HG03066 (cell line): ENCODE measurements at regions not wholly inside any gene's neighbourhood (a gene's known extent, or its start where the extent isn't known, plus 50 kb on each side); places are given as distances from the start of the nearest gene placed in this dataset.

Experiments used
- ATAC-seq: cut with Tn5 transposase; IDR thresholded peaks from one replicate; pipeline ENCODE4 v1.9.1; 2021; ENCODE audit warnings: low read depth; ENCODE audit not compliant: unreplicated experiment

DNA sequence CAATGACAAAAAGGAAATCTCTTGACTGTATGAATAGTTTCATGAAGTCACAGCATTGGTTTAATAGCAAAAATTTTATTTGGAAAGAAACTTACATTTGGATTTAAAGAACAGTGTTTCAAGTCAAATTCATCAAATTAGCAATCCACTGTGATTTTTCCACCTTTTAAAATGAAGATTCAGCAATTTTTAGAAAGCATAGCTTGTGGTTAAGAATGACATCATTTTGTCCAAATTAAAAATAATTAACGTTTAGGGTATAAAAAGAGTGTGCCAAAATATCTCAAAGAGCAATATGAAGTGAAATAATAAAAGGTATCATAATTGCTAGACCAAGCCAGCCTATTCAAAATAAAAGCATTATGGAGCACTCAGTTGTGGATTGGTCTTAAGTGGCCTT, 114.6 kb downstream of the PAX1 start:
- no peak for ATAC-seq

GRCh38 chr20:21812379-21812778, 106.9 kb downstream of the PAX1 start:
- ATAC-seq: no peak

GRCh38 chr20:21809961-21810523, 104.6 kb downstream of the PAX1 start:
- no peak for ATAC-seq

GRCh38 chr20:21808863-21809664, 103.6 kb downstream of the PAX1 start:
- no peak for ATAC-seq

DNA sequence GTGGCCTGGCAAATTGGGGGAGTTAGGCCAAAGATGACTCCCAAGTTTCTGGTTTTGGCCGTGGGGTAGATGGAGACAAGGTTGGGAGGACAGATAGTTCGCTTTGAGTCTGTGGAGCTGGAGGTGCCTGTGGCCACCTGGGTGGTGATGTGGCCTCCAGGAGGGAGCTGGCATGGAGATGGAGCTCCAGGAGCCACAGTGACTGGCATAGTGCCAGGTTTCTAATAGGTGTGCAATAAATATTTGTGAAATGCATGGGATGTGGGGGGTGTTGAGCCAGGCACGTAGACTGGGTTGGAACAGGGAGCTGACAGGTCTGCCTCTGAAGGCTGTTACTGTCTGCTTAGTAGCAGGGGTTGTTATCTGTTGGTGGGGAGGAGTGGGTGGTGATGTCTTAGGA, 102.7 kb downstream of the PAX1 start:
- no peak for ATAC-seq

GRCh38 chr20:21804802-21805201, 99.3 kb downstream of the PAX1 start:
- no peak for ATAC-seq

- ATAC-seq: no peak
These were observed 95.7 kb downstream of the PAX1 start for GRCh38 chr20:21801193-21801592.

DNA sequence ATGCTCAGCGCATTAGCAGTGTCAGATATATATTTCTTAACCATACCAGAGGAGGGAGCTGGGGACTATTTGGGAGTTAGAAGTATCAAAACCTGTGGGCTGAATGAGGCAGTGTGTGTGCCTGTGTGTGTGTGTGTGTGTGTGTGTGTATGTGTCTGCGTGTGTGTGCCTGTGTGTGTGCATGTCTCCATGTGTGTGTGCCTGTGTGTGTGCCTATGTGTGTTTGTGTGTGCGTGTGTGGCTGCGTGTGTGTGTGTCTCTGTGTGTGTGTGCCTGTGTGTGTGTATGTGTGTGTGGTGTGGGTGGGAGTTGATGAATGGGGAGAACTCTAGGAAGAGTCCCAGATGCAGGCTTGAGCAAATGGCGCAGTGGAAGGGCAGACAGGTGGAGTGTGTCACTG, 92.9 kb downstream of the PAX1 start:
- no peak for ATAC-seq

DNA sequence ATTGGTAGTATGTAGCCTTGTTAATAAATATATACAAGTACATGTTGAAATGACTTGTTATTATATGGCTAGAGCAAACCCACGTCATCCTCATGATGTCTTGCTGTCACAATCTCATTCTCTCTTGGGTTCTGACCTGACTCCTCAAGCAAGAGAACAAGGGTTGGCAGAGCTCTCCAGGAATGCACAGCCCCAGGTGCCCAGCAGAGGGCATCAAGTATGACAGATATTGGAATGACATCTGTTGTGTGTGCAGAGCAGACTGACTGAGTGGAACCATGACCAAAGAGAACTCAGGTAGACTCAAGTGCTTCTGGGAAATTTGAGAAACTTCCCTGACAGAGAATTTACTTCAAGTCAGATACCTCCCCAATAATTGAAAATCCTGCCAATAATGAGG, 90.6 kb downstream of the PAX1 start:
- no peak for ATAC-seq

- no peak for ATAC-seq
These were observed 82.6 kb downstream of the PAX1 start for GRCh38 chr20:21788082-21788481.

DNA sequence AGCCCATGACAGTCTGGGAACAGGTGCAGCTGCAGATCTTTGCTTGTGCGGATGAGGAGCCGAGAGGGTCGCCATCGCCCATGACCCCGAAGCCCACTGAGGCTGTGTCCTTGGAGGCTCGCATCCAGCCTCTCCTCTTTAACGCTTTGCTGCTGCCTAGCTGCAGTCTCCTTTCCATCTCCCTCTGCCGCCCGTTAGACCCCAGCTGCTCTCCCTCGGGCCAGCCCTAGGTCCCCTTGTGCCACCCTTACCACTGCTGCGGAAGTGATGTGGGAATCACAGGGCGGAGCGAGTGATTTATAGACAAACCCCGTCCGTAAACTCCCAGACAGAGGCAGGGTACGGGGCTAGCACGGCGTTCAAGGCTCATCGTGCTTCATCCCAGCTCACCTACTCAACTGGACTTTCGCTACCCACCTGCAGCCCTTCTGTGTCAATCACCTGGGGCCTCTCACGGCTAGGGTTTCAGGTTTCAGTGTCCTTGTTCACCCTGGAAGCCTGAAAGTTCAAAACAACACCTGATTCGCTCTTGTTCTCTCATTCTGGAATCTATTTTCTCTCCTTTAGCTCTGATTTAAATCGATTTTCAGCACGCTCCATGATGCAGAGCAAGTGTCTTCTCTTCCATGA, 76.1 kb downstream of the PAX1 start:
- no peak for ATAC-seq

DNA sequence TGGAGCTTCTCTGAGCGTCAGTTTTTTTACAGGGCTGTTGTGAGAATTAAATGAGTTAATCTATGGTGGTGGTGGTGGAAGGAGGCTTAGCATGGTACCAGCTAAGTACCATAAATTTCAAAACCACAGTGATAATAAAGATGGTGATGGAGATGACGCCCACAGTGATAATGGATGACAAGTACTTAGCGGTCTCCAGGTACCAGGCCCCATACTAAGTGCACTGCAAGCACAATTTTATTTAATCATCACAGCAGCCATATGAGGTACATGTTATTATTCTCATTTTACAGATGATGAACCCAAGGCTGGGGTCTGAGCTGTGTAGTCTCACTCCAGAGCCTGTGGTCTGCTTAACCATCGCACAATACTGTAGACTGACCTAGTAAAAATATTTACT, 75.1 kb downstream of the PAX1 start:
- ATAC-seq: no peak
